Rectal smooth muscle tissue (tissue), 1 donor: ENCODE measurements at regions not wholly inside any gene's neighbourhood (a gene's known extent, or its start where the extent isn't known, plus 50 kb on each side); places are given as distances from the start of the nearest gene placed in this dataset.

Experiments used
- H3K27ac ChIP-seq: one replicate; pipeline ENCODE4 v1.7.0; 2013; ENCODE audit warnings: low read depth, low read length, inconsistent platforms
- H3K27me3 ChIP-seq: one replicate; pipeline ENCODE4 v1.7.0; 2013; ENCODE audit warnings: low read length; ENCODE audit not compliant: control insufficient read depth, insufficient read depth
- H3K36me3 ChIP-seq: one replicate; pipeline ENCODE4 v1.7.0; 2013; ENCODE audit warnings: low read length; ENCODE audit not compliant: control insufficient read depth, insufficient read depth
- H3K4me1 ChIP-seq: one replicate; pipeline ENCODE4 v1.7.0; 2013; ENCODE audit warnings: low read length; ENCODE audit not compliant: control insufficient read depth, insufficient read depth
- H3K4me3 ChIP-seq: one replicate; pipeline ENCODE4 v1.7.0; 2013; ENCODE audit warnings: low read length
- H3K9ac ChIP-seq: one replicate; pipeline ENCODE4 v1.7.0; 2013; ENCODE audit warnings: low read length

GRCh38 chr13:105019073-105019472, 1516.4 kb downstream of the EFNB2 start:
- H3K4me1 ChIP-seq = no peaks in the 10 kb centered on the region
- no peak overlapping the region for H3K4me3 ChIP-seq
- no peaks in the 10 kb centered on the region for H3K36me3 ChIP-seq
- no peaks in the 10 kb centered on the region for H3K27me3 ChIP-seq
- no peak overlapping the region for H3K27ac ChIP-seq
- no peak overlapping the region for H3K9ac ChIP-seq

- Histone ChIP-seq H3K4me1 (no peaks in the 10 kb centered on the region), H3K36me3 (no peaks in the 10 kb centered on the region), H3K27ac (no peak overlapping the region), H3K9ac (no peak overlapping the region), H3K27me3 (no peaks in the 10 kb centered on the region), H3K4me3 (no peak overlapping the region)
Measured at GRCh38 chr13:105016266-105016665, 1519.2 kb downstream of the EFNB2 start.

- Histone ChIP-seq H3K27me3 (no peaks in the 10 kb centered on the region), H3K4me3 (no peak overlapping the region), H3K27ac (no peak overlapping the region), H3K4me1 (no peaks in the 10 kb centered on the region), H3K9ac (no peak overlapping the region), H3K36me3 (no peaks in the 10 kb centered on the region)
Measured at GRCh38 chr13:105008604-105009003, 1526.9 kb downstream of the EFNB2 start.

- Histone ChIP-seq H3K36me3 (no peaks in the 10 kb centered on the region), H3K4me1 (no peaks in the 10 kb centered on the region), H3K27ac (no peak overlapping the region), H3K9ac (no peak overlapping the region), H3K4me3 (no peak overlapping the region), H3K27me3 (no peaks in the 10 kb centered on the region)
Measured at GRCh38 chr13:105007166-105007808, 1528.2 kb downstream of the EFNB2 start.

- no peak overlapping the region for H3K9ac ChIP-seq
- H3K36me3 ChIP-seq = no peaks in the 10 kb centered on the region
- peaks cover 3% of the 10 kb centered on the region for H3K4me1 ChIP-seq
- H3K4me3 ChIP-seq = no peak overlapping the region
- H3K27me3 ChIP-seq = no peaks in the 10 kb centered on the region
- no peak overlapping the region for H3K27ac ChIP-seq
Measured at GRCh38 chr13:104996022-104996421, 1539.4 kb downstream of the EFNB2 start.

GRCh38 chr13:104993708-104994107, 1541.8 kb downstream of the EFNB2 start:
- no peak overlapping the region for H3K27ac ChIP-seq
- no peak overlapping the region for H3K4me3 ChIP-seq
- H3K27me3 ChIP-seq = no peaks in the 10 kb centered on the region
- no peak overlapping the region for H3K9ac ChIP-seq
- H3K4me1 ChIP-seq = peaks cover 3% of the 10 kb centered on the region
- H3K36me3 ChIP-seq = no peaks in the 10 kb centered on the region

- no peak overlapping the region for H3K9ac ChIP-seq
Measured at GRCh38 chr13:104987621-104988020, 1547.8 kb downstream of the EFNB2 start.

GRCh38 chr13:104984296-104984818, 1551.1 kb downstream of the EFNB2 start:
- no peak overlapping the region for H3K9ac ChIP-seq
- H3K4me1 ChIP-seq = no peaks in the 10 kb centered on the region
- H3K27ac ChIP-seq = no peak overlapping the region
- H3K36me3 ChIP-seq = no peaks in the 10 kb centered on the region
- H3K4me3 ChIP-seq = no peak overlapping the region
- no peaks in the 10 kb centered on the region for H3K27me3 ChIP-seq

More at GRCh38 chr13:104987621-104988020, 1547.8 kb downstream of the EFNB2 start:
- Histone ChIP-seq H3K4me1 (no peaks in the 10 kb centered on the region), H3K27ac (no peak overlapping the region), H3K36me3 (no peaks in the 10 kb centered on the region), H3K4me3 (no peak overlapping the region), H3K27me3 (no peaks in the 10 kb centered on the region)

GRCh38 chr13:104983601-104984000, 1551.9 kb downstream of the EFNB2 start:
- H3K27me3 ChIP-seq = no peaks in the 10 kb centered on the region
- no peak overlapping the region for H3K4me3 ChIP-seq
- H3K27ac ChIP-seq = no peak overlapping the region
- no peaks in the 10 kb centered on the region for H3K4me1 ChIP-seq
- H3K9ac ChIP-seq = no peak overlapping the region
- no peaks in the 10 kb centered on the region for H3K36me3 ChIP-seq

- Histone ChIP-seq H3K27ac (no peak overlapping the region), H3K9ac (no peak overlapping the region), H3K4me3 (no peak overlapping the region), H3K36me3 (no peaks in the 10 kb centered on the region), H3K27me3 (no peaks in the 10 kb centered on the region), H3K4me1 (no peaks in the 10 kb centered on the region)
Measured at GRCh38 chr13:104980586-104980985, 1554.9 kb downstream of the EFNB2 start.

- Histone ChIP-seq H3K36me3 (no peaks in the 10 kb centered on the region), H3K4me1 (no peaks in the 10 kb centered on the region), H3K27ac (no peak overlapping the region), H3K27me3 (no peaks in the 10 kb centered on the region), H3K9ac (no peak overlapping the region), H3K4me3 (no peak overlapping the region)
Measured at GRCh38 chr13:104979281-104980030, 1556.0 kb downstream of the EFNB2 start.

GRCh38 chr13:104976986-104977385, 1558.5 kb downstream of the EFNB2 start:
- Histone ChIP-seq H3K36me3 (no peaks in the 10 kb centered on the region), H3K4me3 (no peak overlapping the region), H3K27me3 (no peaks in the 10 kb centered on the region), H3K27ac (no peak overlapping the region), H3K4me1 (no peaks in the 10 kb centered on the region), H3K9ac (no peak overlapping the region)

GRCh38 chr13:104975272-104975671, 1560.2 kb downstream of the EFNB2 start:
- H3K27ac ChIP-seq = no peak overlapping the region
- H3K4me1 ChIP-seq = no peaks in the 10 kb centered on the region
- no peaks in the 10 kb centered on the region for H3K27me3 ChIP-seq
- no peak overlapping the region for H3K9ac ChIP-seq
- no peak overlapping the region for H3K4me3 ChIP-seq
- H3K36me3 ChIP-seq = no peaks in the 10 kb centered on the region
